H9 (cell line): ENCODE measurements at regions not wholly inside any gene's neighbourhood (a gene's known extent, or its start where the extent isn't known, plus 50 kb on each side); places are given as distances from the start of the nearest gene placed in this dataset.

Experiments used
- DNase-seq: peaks from one replicate; pipeline ENCODE4 v3.0.0-alpha.2; 2017
- H2AFZ ChIP-seq: one replicate; pipeline ENCODE4 v1.6.1; 2013; ENCODE audit warnings: mild to moderate bottlenecking, low read length, control low read depth, moderate library complexity
- H2AK5ac ChIP-seq: 2 replicates; pipeline ENCODE4 v1.6.1; 2013; ENCODE audit warnings: low read length, control low read depth, mixed read lengths; ENCODE audit not compliant: insufficient read length
- H2BK120ac ChIP-seq: one replicate; pipeline ENCODE4 v1.6.1; 2013; ENCODE audit warnings: low read depth, mild to moderate bottlenecking, low read length, control low read depth, inconsistent platforms; ENCODE audit not compliant: poor library complexity, severe bottlenecking
- H2BK12ac ChIP-seq: 2 replicates; pipeline ENCODE4 v1.6.1; 2013; ENCODE audit warnings: low read length, control low read depth, mixed read lengths, low read depth; ENCODE audit not compliant: insufficient read length
- H2BK15ac ChIP-seq: 2 replicates; pipeline ENCODE4 v1.6.1; 2013; ENCODE audit warnings: low read depth, low read length, control low read depth
- H2BK20ac ChIP-seq: one replicate; pipeline ENCODE4 v1.6.1; 2013; ENCODE audit warnings: low read depth, mild to moderate bottlenecking, low read length, control low read depth, inconsistent platforms; ENCODE audit not compliant: poor library complexity, severe bottlenecking
- H2BK5ac ChIP-seq: 2 replicates; pipeline ENCODE4 v1.6.1; 2013; ENCODE audit warnings: low read length, control low read depth, mixed read lengths; ENCODE audit not compliant: insufficient read length
- H3K14ac ChIP-seq: 2 replicates; pipeline ENCODE4 v1.6.1; 2013; ENCODE audit warnings: low read length, control low read depth; ENCODE audit not compliant: insufficient read depth
- H3K18ac ChIP-seq: 2 replicates; pipeline ENCODE4 v1.6.1; 2013; ENCODE audit warnings: low read depth, mild to moderate bottlenecking, mixed read lengths, low read length, control low read depth; ENCODE audit not compliant: insufficient read length
- H3K23ac ChIP-seq: 2 replicates; pipeline ENCODE4 v1.6.1; 2013; ENCODE audit warnings: low read length, control low read depth, mixed read lengths, low read depth; ENCODE audit not compliant: insufficient read length
- H3K23me2 ChIP-seq: 2 replicates; pipeline ENCODE4 v1.6.1; 2013; ENCODE audit warnings: low read depth, mild to moderate bottlenecking, mixed read lengths, low read length, control low read depth; ENCODE audit not compliant: insufficient read length, poor library complexity, severe bottlenecking
- H3K27ac ChIP-seq: 2 replicates; pipeline ENCODE4 v1.5.1; 2013; ENCODE audit warnings: low read length, control low read depth, mixed read lengths, low read depth; ENCODE audit not compliant: insufficient read length
- H3K27me3 ChIP-seq: 2 replicates; pipeline ENCODE4 v1.6.1; 2013; ENCODE audit warnings: low read length, control low read depth, inconsistent platforms; ENCODE audit not compliant: insufficient read depth
- H3K4ac ChIP-seq: 2 replicates; pipeline ENCODE4 v1.6.1; 2013; ENCODE audit warnings: low read depth, mild to moderate bottlenecking, control low read depth, inconsistent platforms, low read length, moderate library complexity
- H3K4me1 ChIP-seq: 2 replicates; pipeline ENCODE4 v1.6.1; 2013; ENCODE audit warnings: low read length, control low read depth, inconsistent platforms; ENCODE audit not compliant: insufficient read depth
- H3K4me2 ChIP-seq: 2 replicates; pipeline ENCODE4 v1.6.1; 2013; ENCODE audit warnings: low read length, control low read depth, mixed read lengths; ENCODE audit not compliant: insufficient read length, insufficient read depth
- H3K56ac ChIP-seq: 2 replicates; pipeline ENCODE4 v1.6.1; 2013; ENCODE audit warnings: low read depth, mild to moderate bottlenecking, mixed read lengths, low read length, control low read depth; ENCODE audit not compliant: insufficient read length
- H3K79me1 ChIP-seq: 2 replicates; pipeline ENCODE4 v1.6.1; 2013; ENCODE audit warnings: low read depth, mild to moderate bottlenecking, moderate library complexity, low read length, control low read depth, inconsistent platforms; ENCODE audit not compliant: insufficient read depth, poor library complexity, severe bottlenecking
- H3K79me2 ChIP-seq: 2 replicates; pipeline ENCODE4 v1.6.1; 2013; ENCODE audit warnings: low read length, control low read depth, inconsistent platforms; ENCODE audit not compliant: insufficient read depth
- H3K9ac ChIP-seq: 2 replicates; pipeline ENCODE4 v1.6.1; 2013; ENCODE audit warnings: low read length, control low read depth, mixed read lengths; ENCODE audit not compliant: insufficient read length; ENCODE audit errors: extremely low read depth
- H3K9me3 ChIP-seq: one replicate; pipeline ENCODE4 v1.6.1; 2013; ENCODE audit warnings: low read depth, low read length, inconsistent platforms; ENCODE audit not compliant: control insufficient read depth
- H3T11ph ChIP-seq: one replicate; pipeline ENCODE4 v1.6.1; 2013; ENCODE audit warnings: mild to moderate bottlenecking, low read length, control low read depth, inconsistent platforms
- H4K20me1 ChIP-seq: one replicate; pipeline ENCODE4 v1.6.1; 2013; ENCODE audit not compliant: control insufficient read depth, insufficient read length, insufficient read depth
- H4K5ac ChIP-seq: 2 replicates; pipeline ENCODE4 v1.6.1; 2013; ENCODE audit warnings: low read depth, mild to moderate bottlenecking, mixed read lengths, low read length, control low read depth; ENCODE audit not compliant: insufficient read length
- H4K8ac ChIP-seq: replicated peaks from 2 replicates; pipeline ENCODE4 v1.6.1; 2013; ENCODE audit warnings: low read length, control low read depth, mixed read lengths, low read depth; ENCODE audit not compliant: insufficient read length
- H4K91ac ChIP-seq: 2 replicates; pipeline ENCODE4 v1.6.1; 2013; ENCODE audit warnings: low read depth, mild to moderate bottlenecking, moderate library complexity, mixed read lengths, low read length, control low read depth; ENCODE audit not compliant: insufficient read length
- H3K27ac Mint-ChIP-seq, 3 experiments: 2 replicates in 2 of 3; 3 replicates in 1 of 3; pipeline ENCODE4 v1.8.0; 2020 to 2021; ENCODE audit warnings: mixed read lengths in 3 of 3, mild to moderate bottlenecking in 1 of 3, moderate library complexity in 1 of 3
- H3K27me3 Mint-ChIP-seq: 2 replicates; pipeline ENCODE4 v1.8.0; 2021; ENCODE audit warnings: low read depth, mild to moderate bottlenecking, moderate library complexity, mixed read lengths
- H3K36me3 Mint-ChIP-seq, 3 experiments: 2 replicates in 2 of 3; 3 replicates in 1 of 3; pipeline ENCODE4 v1.8.0; 2020 to 2021; ENCODE audit warnings: low read depth in 3 of 3, mixed read lengths in 3 of 3; ENCODE audit not compliant: insufficient read depth in 1 of 3
- H3K4me1 Mint-ChIP-seq, 2 experiments: 2 replicates each; pipeline ENCODE4 v1.8.0; 2020; ENCODE audit warnings: mixed read lengths in 2 of 2
- H3K4me3 Mint-ChIP-seq, 2 experiments: 2 replicates in 1 of 2; 3 replicates in 1 of 2; pipeline ENCODE4 v1.8.0; 2020 to 2021; ENCODE audit warnings: mild to moderate bottlenecking in 2 of 2, mixed read lengths in 2 of 2, moderate library complexity in 1 of 2
- H3K9me3 Mint-ChIP-seq, 2 experiments: 2 replicates in 1 of 2; 3 replicates in 1 of 2; pipeline ENCODE4 v1.8.0; 2020; ENCODE audit warnings: mild to moderate bottlenecking in 2 of 2, mixed read lengths in 2 of 2, moderate library complexity in 1 of 2
- WGBS: extraction: QIAGEN DNeasy Blood & Tissue Kit; methylation state at CpG from one replicate; pipeline ENCODE4 v1.1.7; 2013; ENCODE audit warnings: missing lambda C conversion rate, low lambda C conversion rate, mixed read lengths; ENCODE audit not compliant: insufficient read length; ENCODE audit errors: extremely low coverage; 5-methylcytosine and 5-hydroxymethylcytosine counted together
- TF ChIP-seq, protein P1 (sequence below): fragments of 200-600 bp; sonication (generic); conservative IDR thresholded peaks from 3 replicates; pipeline ENCODE4 v1.8.0; 2021; ENCODE audit warnings: antibody characterized with exemption, mild to moderate bottlenecking

DNA sequence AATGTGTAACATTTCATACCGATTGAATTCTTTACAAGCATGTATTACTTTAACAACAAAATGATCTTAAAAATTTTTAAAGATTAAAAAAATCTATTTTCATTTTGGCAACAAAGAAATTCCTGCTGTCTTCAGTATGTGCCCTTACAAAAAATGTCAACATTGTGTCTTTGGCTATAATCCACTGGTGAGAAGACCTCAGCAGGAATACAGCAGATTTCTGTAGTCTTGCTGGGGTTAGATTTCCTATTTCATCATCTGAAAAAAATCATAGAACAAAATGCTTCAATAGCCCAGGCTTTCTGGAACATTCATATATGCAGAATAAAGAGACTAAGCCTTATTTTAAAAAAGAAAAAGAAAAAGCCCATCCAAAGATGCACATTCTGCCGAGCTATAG, 129.1 kb upstream of the CA10 start:
- peaks cover 2% of the 10 kb centered on the region for H3K27me3 Mint-ChIP-seq
- Histone ChIP-seq H3K79me2 (no peaks in the 10 kb centered on the region), H3K4ac (no peak overlapping the region), H2AFZ (no peak overlapping the region), H4K20me1 (no peaks in the 10 kb centered on the region), H2BK15ac (no peak overlapping the region), H4K8ac (no peak overlapping the region), H3K56ac (no peak overlapping the region), H2BK12ac (no peak overlapping the region), H3K18ac (no peak overlapping the region), H3K4me2 (no peak overlapping the region), H3K9ac (no peak overlapping the region), H3K9me3 (no peaks in the 10 kb centered on the region), H2BK120ac (no peak overlapping the region), H3K4me1 (no peaks in the 10 kb centered on the region), H3K14ac (no peak overlapping the region), H4K5ac (no peak overlapping the region), H3K79me1 (no peaks in the 10 kb centered on the region), H3K23ac (no peak overlapping the region), H2AK5ac (no peak overlapping the region), H2BK20ac (no peak overlapping the region), H4K91ac (no peak overlapping the region), H3K23me2 (no peaks in the 10 kb centered on the region), H3T11ph (no peak overlapping the region), H2BK5ac (no peak overlapping the region), H3K27ac (no peak overlapping the region), H3K27me3 (no peaks in the 10 kb centered on the region)
- WGBS = no CpG with 5 or more reads among the region's 2 CpGs
- no peak overlapping the region for H3K27ac Mint-ChIP-seq
- DNase-seq = no peak
- H3K36me3 Mint-ChIP-seq = no peaks in the 10 kb centered on the region
- no peak overlapping the region for H3K4me3 Mint-ChIP-seq
- TF ChIP-seq, protein P1, sequence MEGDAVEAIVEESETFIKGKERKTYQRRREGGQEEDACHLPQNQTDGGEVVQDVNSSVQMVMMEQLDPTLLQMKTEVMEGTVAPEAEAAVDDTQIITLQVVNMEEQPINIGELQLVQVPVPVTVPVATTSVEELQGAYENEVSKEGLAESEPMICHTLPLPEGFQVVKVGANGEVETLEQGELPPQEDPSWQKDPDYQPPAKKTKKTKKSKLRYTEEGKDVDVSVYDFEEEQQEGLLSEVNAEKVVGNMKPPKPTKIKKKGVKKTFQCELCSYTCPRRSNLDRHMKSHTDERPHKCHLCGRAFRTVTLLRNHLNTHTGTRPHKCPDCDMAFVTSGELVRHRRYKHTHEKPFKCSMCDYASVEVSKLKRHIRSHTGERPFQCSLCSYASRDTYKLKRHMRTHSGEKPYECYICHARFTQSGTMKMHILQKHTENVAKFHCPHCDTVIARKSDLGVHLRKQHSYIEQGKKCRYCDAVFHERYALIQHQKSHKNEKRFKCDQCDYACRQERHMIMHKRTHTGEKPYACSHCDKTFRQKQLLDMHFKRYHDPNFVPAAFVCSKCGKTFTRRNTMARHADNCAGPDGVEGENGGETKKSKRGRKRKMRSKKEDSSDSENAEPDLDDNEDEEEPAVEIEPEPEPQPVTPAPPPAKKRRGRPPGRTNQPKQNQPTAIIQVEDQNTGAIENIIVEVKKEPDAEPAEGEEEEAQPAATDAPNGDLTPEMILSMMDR = no peak
- H3K4me1 Mint-ChIP-seq = no peaks in the 10 kb centered on the region
- peaks cover 0 to 2% of the 10 kb centered on the region in 2 experiments; a peak in 1 of 5 replicates for H3K9me3 Mint-ChIP-seq
